Fibroblast of lung (primary cell): ENCODE measurements at regions not wholly inside any gene's neighbourhood (a gene's known extent, or its start where the extent isn't known, plus 50 kb on each side); places are given as distances from the start of the nearest gene placed in this dataset.

Experiments
- DNase-seq, 2 donors: peaks; one replicate each; pipeline versions ENCODE4 v3.0.0 to v3.0.0-alpha.2; 2010; ENCODE audit warnings: low read depth in 2 of 2
- H2AFZ ChIP-seq: 2 replicates; pipeline ENCODE4 v1.5.1; 2012; ENCODE audit warnings: low read length, control low read depth, inconsistent platforms
- H3K27ac ChIP-seq: 2 replicates; pipeline ENCODE4 v1.5.1; 2011; ENCODE audit warnings: low read length, control low read depth; ENCODE audit not compliant: insufficient read depth
- H3K27me3 ChIP-seq: 2 replicates; pipeline ENCODE4 v1.5.1; 2011; ENCODE audit warnings: mild to moderate bottlenecking, low read length; ENCODE audit not compliant: control insufficient read depth, insufficient read depth
- H3K36me3 ChIP-seq: 2 replicates; pipeline ENCODE4 v1.5.1; 2011; ENCODE audit warnings: low read length; ENCODE audit not compliant: control insufficient read depth, insufficient read depth
- H3K4me1 ChIP-seq: 2 replicates; pipeline ENCODE4 v1.5.1; 2011; ENCODE audit warnings: low read length; ENCODE audit not compliant: control insufficient read depth, insufficient read depth; ENCODE audit errors: extremely low read depth
- H3K4me2 ChIP-seq: 2 replicates; pipeline ENCODE4 v1.5.1; 2011; ENCODE audit warnings: low read length, control low read depth; ENCODE audit not compliant: insufficient read depth; ENCODE audit errors: extremely low read depth
- H3K4me3 ChIP-seq, 4 experiments: fragments of 200-600 bp in 1 of 4; sonication (generic) in 1 of 4; replicated peaks in 1 of 4; 2 replicates each; pipeline ENCODE4 v1.5.1; 2011 to 2016; ENCODE audit warnings: low read length in 4 of 4, low read depth in 3 of 4, mild to moderate bottlenecking in 3 of 4, control low read depth in 2 of 4, inconsistent platforms in 1 of 4, mixed read lengths in 1 of 4; ENCODE audit not compliant: insufficient read depth in 1 of 4; ENCODE audit errors: control extremely low read depth in 1 of 4
- H3K79me2 ChIP-seq: 2 replicates; pipeline ENCODE4 v1.5.1; 2012; ENCODE audit warnings: mild to moderate bottlenecking, low read length, inconsistent platforms; ENCODE audit not compliant: control insufficient read depth, insufficient read depth
- H3K9ac ChIP-seq: 2 replicates; pipeline ENCODE4 v1.5.1; 2011; ENCODE audit warnings: mild to moderate bottlenecking, low read length, control low read depth; ENCODE audit not compliant: insufficient read depth
- H3K9me3 ChIP-seq: 2 replicates; pipeline ENCODE4 v1.5.1; 2012; ENCODE audit warnings: low read depth, low read length; ENCODE audit not compliant: control insufficient read depth, insufficient read depth
- H4K20me1 ChIP-seq: 2 replicates; pipeline ENCODE4 v1.5.1; 2011; ENCODE audit warnings: low read length; ENCODE audit not compliant: control insufficient read depth, insufficient read depth; ENCODE audit errors: extremely low read depth
- EZH2 ChIP-seq: IDR thresholded peaks from 2 replicates; pipeline ENCODE4 v1.5.1; 2012; ENCODE audit warnings: low read length, control low read depth, mild to moderate bottlenecking; ENCODE audit errors: missing control alignments
- TF ChIP-seq, protein P1 (sequence below), 2 donors: IDR thresholded peaks in 1 of 2; conservative IDR thresholded peaks in 1 of 2; 1 replicate in 1 of 2; 2 replicates in 1 of 2; pipeline ENCODE4 v1.5.1; 2011 to 2012; ENCODE audit warnings: low read length in 2 of 2, control low read depth in 1 of 2, inconsistent platforms in 1 of 2, low read depth in 1 of 2, mild to moderate bottlenecking in 1 of 2

DNA sequence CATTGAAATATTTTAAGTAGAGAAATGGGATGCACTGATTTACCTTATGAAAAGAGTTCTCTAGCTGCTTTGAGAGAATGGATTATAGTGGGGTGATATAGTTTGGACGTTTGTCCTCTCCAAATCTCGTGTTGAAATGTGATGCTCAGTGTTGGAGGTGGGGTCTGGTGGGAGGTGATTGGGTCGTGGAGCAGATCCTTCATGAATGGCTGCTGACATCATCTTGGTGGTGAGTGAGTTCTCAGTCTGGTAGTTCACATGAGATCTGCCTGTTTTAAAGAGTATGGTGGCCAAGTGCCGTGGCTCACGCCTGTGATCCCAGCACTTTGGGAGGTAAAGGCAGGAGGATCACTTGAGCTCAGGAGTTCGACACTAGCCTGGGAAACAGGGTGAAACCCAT, 58.7 kb upstream of the SH3RF3 start:
- Histone ChIP-seq H3K4me1 (no peaks in the 10 kb centered on the region), H3K27ac (no peak overlapping the region), H3K79me2 (no peaks in the 10 kb centered on the region), H3K27me3 (peaks cover 21% of the 10 kb centered on the region), H3K4me3 (no peak overlapping the region), H2AFZ (no peak overlapping the region), H3K9ac (no peak overlapping the region), H3K9me3 (no peaks in the 10 kb centered on the region), H3K4me2 (no peak overlapping the region), H4K20me1 (no peaks in the 10 kb centered on the region), H3K36me3 (no peaks in the 10 kb centered on the region)
- DNase-seq, result no peak
- TF ChIP-seq, protein P1, sequence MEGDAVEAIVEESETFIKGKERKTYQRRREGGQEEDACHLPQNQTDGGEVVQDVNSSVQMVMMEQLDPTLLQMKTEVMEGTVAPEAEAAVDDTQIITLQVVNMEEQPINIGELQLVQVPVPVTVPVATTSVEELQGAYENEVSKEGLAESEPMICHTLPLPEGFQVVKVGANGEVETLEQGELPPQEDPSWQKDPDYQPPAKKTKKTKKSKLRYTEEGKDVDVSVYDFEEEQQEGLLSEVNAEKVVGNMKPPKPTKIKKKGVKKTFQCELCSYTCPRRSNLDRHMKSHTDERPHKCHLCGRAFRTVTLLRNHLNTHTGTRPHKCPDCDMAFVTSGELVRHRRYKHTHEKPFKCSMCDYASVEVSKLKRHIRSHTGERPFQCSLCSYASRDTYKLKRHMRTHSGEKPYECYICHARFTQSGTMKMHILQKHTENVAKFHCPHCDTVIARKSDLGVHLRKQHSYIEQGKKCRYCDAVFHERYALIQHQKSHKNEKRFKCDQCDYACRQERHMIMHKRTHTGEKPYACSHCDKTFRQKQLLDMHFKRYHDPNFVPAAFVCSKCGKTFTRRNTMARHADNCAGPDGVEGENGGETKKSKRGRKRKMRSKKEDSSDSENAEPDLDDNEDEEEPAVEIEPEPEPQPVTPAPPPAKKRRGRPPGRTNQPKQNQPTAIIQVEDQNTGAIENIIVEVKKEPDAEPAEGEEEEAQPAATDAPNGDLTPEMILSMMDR (conservative IDR thresholded peaks at IDR 0.05 in 1 of 2, IDR thresholded peaks at IDR 0.05 in 1 of 2; ENCODE audit: low read depth in 1 of 2, low read length in 2 of 2), result no peak
- no peak for TF ChIP-seq EZH2

DNA sequence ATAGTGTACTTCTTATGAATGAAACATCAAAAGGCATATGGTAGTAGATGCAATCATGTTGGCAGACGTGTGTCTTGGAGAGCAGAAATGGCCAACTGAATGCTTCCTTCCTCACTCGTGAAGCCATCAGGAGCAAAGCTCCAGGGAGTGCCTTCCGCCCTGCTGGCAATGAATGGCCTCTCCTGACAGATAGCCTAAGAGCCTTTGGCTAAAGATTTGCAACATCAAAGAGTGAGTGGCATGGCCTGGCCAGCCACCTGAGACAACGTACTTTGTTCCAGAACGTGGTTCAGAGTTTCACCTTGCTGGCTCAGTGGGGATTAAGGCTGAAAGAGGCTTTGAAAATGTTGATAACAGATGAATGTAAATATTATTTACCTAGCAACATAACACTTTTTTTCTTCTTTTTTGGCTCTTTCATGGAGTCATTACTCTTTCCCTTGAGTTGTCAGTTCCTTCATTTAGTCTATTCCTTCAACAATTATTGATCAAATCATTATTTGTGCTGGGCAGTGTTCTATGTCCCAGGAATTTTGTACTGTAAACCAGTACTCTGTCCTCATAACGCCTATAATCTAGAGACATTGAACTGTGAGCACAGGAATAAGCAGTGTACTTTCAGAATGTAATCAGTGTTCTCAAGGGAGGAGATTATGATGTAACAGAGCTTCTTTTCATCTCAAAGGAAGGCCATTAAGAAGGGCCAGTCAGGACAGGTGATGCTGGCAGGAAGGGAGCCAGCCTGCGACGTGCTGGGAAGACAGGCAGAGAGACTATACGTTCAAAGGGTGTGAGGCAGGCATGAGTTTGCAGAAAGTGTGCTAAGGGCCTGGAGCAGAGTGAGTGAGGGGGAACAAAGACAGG, 59.4 kb upstream of the SH3RF3 start:
- H3K79me2 ChIP-seq, result no peaks in the 10 kb centered on the region
- peaks cover 23% of the 10 kb centered on the region for H3K27me3 ChIP-seq
- TF ChIP-seq, protein P1 (conservative IDR thresholded peaks at IDR 0.05 in 1 of 2, IDR thresholded peaks at IDR 0.05 in 1 of 2; ENCODE audit: low read depth in 1 of 2, low read length in 2 of 2), result no peak
- TF ChIP-seq EZH2, result no peak
- H2AFZ ChIP-seq, result no peak overlapping the region
- no peaks in the 10 kb centered on the region for H4K20me1 ChIP-seq
- no peak overlapping the region for H3K4me3 ChIP-seq
- no peak for DNase-seq
- no peaks in the 10 kb centered on the region for H3K36me3 ChIP-seq
- H3K4me2 ChIP-seq, result no peak overlapping the region
- no peaks in the 10 kb centered on the region for H3K4me1 ChIP-seq
- no peak overlapping the region for H3K9ac ChIP-seq
- H3K9me3 ChIP-seq, result no peaks in the 10 kb centered on the region
- H3K27ac ChIP-seq, result no peak overlapping the region

DNA sequence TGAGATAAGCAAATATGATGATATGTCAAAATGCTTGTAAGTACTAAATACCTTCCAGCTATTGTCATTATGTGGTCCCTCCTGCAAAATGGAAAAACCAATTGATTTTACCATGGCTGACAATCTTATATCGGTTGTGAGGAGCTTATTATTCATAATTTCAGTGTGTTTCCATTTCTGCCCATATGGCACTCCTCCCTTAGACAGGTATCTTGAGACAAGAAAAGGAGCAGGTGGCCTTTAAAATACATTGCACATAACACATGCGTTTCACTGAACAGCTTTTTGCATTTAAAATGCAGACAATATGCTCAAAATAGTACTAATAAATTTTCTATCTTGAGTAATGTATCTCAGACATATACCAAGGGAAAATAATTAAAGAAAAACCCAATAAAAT, 60.2 kb upstream of the SH3RF3 start:
- Histone ChIP-seq H3K79me2 (no peaks in the 10 kb centered on the region), H3K27me3 (peaks cover 22% of the 10 kb centered on the region)
- no peak for DNase-seq

More for the DNA sequence above, 60.2 kb upstream of the SH3RF3 start:
- Histone ChIP-seq H3K9me3 (no peaks in the 10 kb centered on the region), H3K4me3 (no peak overlapping the region), H3K4me2 (no peak overlapping the region), H3K27ac (no peak overlapping the region), H4K20me1 (no peaks in the 10 kb centered on the region), H3K36me3 (no peaks in the 10 kb centered on the region), H3K9ac (no peak overlapping the region), H3K4me1 (no peaks in the 10 kb centered on the region), H2AFZ (no peak overlapping the region)
- TF ChIP-seq, protein P1 (conservative IDR thresholded peaks at IDR 0.05 in 1 of 2, IDR thresholded peaks at IDR 0.05 in 1 of 2; ENCODE audit: low read depth in 1 of 2, low read length in 2 of 2), result no peak
- no peak for TF ChIP-seq EZH2
